ENCODE measurements at regions not wholly inside any gene's neighbourhood (a gene's known extent, or its start where the extent isn't known, plus 50 kb on each side); places are given as distances from the start of the nearest gene placed in this dataset.
"Not testable (repeated sequence)": the region's sequence is repeated elsewhere in the genome, so short reads cannot be mapped to it uniquely, and the experiment has no call there.

DNA sequence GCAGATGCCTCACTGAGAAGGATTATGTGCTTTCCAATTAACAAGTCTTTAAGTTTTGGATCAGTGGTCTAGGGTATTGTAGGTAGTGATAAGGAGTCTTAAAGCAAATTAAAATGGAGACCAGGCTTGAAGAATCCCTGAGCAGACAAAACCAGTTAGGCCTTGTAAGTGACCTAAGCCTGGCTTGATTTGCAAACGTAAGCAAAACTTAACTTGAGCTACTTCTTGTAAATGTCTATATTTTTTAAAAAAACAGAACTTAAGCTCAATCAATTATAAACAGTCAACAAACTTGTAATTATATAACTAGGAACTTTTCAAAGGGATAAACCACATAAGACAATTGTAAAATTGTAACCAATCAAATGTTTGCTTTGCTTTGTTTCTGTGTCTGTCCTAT, 72.7 kb upstream of the NALF2 start:
- H3K4me3 ChIP-seq (ENCODE audit: low read depth, low read length) = no peak overlapping the region
- DNase-seq (ENCODE audit: low read depth) = no peak
- TF ChIP-seq, protein P1, sequence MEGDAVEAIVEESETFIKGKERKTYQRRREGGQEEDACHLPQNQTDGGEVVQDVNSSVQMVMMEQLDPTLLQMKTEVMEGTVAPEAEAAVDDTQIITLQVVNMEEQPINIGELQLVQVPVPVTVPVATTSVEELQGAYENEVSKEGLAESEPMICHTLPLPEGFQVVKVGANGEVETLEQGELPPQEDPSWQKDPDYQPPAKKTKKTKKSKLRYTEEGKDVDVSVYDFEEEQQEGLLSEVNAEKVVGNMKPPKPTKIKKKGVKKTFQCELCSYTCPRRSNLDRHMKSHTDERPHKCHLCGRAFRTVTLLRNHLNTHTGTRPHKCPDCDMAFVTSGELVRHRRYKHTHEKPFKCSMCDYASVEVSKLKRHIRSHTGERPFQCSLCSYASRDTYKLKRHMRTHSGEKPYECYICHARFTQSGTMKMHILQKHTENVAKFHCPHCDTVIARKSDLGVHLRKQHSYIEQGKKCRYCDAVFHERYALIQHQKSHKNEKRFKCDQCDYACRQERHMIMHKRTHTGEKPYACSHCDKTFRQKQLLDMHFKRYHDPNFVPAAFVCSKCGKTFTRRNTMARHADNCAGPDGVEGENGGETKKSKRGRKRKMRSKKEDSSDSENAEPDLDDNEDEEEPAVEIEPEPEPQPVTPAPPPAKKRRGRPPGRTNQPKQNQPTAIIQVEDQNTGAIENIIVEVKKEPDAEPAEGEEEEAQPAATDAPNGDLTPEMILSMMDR (conservative IDR thresholded peaks at IDR 0.05; ENCODE audit: low read depth, low read length) = no peak

DNA sequence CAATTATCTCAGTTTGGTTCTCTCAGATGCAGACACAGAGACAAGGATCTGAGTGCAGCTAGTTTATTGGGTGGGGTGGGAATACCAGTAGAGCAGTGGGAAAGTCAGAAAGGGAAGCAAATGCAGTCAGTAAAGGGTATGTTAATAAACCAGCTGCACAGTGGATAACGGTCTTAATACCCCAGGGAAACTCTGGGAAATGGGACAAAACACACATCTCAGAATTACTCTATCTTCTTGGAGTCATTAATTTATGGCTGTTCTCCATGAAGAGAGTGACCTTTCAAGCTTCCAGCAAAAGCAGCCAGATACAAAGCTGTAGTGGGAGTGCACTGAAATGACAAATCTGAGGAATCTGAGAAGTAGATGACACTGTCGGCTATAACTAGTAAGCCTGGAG, 73.3 kb upstream of the NALF2 start:
- TF ChIP-seq, protein P1 (conservative IDR thresholded peaks at IDR 0.05; ENCODE audit: low read depth, low read length) = no peak
- DNase-seq (ENCODE audit: low read depth) = no peak
- no peak overlapping the region for H3K4me3 ChIP-seq (ENCODE audit: low read depth, low read length)

DNA sequence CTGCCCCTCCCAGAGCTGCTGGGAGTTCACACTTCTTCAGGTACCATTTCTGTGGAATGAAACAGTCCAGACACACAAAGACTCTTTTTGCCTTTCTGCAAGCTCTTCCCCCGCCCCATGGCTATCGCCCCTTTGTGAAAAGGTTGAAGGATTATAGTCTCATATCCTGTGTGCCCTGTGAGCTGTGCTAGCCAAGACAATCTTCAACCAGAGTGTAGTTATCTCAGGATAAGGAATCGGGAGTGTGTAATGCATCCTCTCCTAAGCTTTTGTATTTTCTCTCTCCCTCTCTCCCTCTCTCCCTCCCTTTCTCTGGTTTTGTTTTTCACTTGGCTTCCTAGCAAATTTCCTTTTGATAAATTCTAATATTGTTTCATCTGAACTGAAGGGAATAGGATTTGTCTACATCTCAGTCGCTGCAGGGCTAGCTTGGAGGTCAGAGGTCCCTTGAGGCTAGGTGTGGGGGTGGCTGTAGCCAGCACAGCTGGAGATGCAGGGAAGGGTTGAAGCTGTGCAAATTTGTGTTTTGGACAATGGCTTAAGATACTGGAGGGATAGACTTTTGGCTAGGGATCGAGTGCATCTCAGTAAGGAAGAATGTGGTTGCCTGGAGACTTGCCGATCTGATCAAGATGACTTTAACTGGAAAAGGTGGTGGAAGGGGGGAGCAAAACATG, 74.6 kb upstream of the NALF2 start:
- no peak overlapping the region for H3K4me3 ChIP-seq (ENCODE audit: low read depth, low read length)
- TF ChIP-seq, protein P1 (conservative IDR thresholded peaks at IDR 0.05; ENCODE audit: low read depth, low read length) = no peak
- no peak for DNase-seq (ENCODE audit: low read depth)

DNA sequence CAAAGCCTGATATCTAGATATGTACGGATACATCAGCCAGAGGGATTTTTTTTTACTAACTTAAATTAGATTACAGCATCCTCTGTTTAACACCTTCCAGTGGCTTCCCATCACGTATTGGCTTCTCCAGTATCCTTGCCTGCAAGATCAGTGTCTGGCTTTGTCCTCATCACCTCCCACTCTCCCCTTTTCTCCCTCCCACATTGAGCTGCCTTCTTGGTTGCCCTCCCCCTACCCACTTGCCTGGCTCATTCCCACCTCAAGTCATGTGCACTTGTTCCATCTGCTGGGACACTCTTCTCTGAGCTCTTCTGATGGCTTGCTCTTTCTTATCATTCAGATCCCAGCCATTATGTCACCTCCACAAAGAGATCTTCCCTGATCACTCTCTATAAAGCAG, 75.9 kb upstream of the NALF2 start:
- DNase-seq (ENCODE audit: low read depth) = no peak
- TF ChIP-seq, protein P1 (conservative IDR thresholded peaks at IDR 0.05; ENCODE audit: low read depth, low read length) = no peak
- no peak overlapping the region for H3K4me3 ChIP-seq (ENCODE audit: low read depth, low read length)

DNA sequence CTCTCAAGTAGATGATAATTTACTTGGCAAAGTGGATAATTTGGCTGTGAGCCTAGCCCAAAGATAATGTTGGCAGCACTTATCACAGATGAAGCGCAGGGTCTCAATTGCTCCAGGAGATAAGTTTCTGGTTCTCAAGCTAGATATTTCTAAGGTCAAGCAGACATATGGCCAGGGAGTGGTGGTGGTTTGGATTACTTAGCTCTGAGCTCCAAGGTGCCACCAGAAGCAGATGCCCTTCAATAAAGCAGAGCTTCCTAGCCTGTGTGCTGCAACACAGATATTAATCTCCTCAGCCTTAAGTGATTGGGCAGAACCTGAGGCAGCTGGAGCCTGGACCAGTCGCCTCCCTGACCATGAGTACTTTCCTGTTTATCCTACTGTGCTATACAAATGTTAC, 79.2 kb upstream of the NALF2 start:
- TF ChIP-seq, protein P1 (conservative IDR thresholded peaks at IDR 0.05; ENCODE audit: low read depth, low read length) = no peak
- no peak for DNase-seq (ENCODE audit: low read depth)
- H3K4me3 ChIP-seq (ENCODE audit: low read depth, low read length) = no peak overlapping the region

DNA sequence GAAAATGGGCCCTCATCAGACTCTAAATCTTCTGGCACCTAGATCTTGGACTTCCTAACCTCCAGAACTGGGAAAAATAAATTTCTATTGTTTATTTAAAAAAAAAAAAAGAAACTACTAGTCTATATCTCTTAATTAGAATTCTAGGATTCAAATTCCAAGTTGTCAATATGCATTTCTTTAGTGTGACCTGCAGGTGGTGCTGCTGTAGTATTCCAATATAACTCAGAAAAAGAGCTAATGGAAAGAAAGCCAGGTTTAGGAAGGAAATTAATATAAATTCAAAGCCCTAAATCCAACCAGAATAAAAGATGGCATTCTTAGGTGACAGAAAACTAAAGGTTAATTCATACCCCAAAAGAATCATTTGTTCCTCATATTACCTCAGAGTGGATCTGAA, 80.0 kb upstream of the NALF2 start:
- TF ChIP-seq, protein P1 (conservative IDR thresholded peaks at IDR 0.05; ENCODE audit: low read depth, low read length) = peak; percentile 44
- no peak for DNase-seq (ENCODE audit: low read depth)

DNA sequence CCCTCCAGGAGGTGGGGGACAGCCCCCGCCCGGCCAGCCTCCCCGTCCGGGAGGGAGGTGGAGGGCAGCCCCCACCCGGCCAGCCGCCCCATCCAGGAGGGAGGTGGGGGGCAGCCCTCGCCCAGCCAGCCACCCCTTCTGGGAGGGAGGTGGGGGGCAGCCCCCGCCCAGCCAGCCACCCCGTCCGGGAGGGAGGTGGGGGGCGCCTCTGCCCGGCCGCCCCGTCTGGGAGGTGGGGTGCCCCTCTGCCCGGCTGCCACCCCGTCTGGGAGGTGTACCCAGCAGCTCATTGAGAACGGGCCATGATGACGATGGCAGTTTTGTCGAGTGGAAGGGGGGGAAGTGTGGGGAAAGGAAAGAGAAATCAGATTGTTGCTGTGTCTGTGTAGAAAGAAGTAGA, 81.9 kb upstream of the NALF2 start:
- not testable (repeated sequence) for H3K4me3 ChIP-seq (ENCODE audit: low read depth, low read length); DNase-seq (ENCODE audit: low read depth)

More for the DNA sequence above, 80.0 kb upstream of the NALF2 start:
- H3K4me3 ChIP-seq (ENCODE audit: low read depth, low read length) = no peak overlapping the region
